ENCODE measurements at regions not wholly inside any gene's neighbourhood (a gene's known extent, or its start where the extent isn't known, plus 50 kb on each side); places are given as distances from the start of the nearest gene placed in this dataset.

GRCh38 chr11:29353833-29354232 is 663.0 kb downstream of the KCNA4 start:
- DNase-seq (ENCODE audit: low read depth): no peak

GRCh38 chr11:29352273-29352795 is 664.5 kb downstream of the KCNA4 start:
- DNase-seq (ENCODE audit: low read depth): no peak

- DNase-seq (ENCODE audit: low read depth): no peak
Measured at GRCh38 chr11:29351301-29351873, 665.4 kb downstream of the KCNA4 start.

- DNase-seq (ENCODE audit: low read depth): peak; percentile 49
Measured at GRCh38 chr11:29343465-29344333, 673.1 kb downstream of the KCNA4 start.

GRCh38 chr11:29336727-29337575 is 679.9 kb downstream of the KCNA4 start:
- DNase-seq (ENCODE audit: low read depth): no peak

- DNase-seq (ENCODE audit: low read depth): no peak
Measured at GRCh38 chr11:29334776-29335130, 682.1 kb downstream of the KCNA4 start.

- peak; percentile 73 for DNase-seq (ENCODE audit: low read depth)
Measured at GRCh38 chr11:29333993-29334775, 682.6 kb downstream of the KCNA4 start.

GRCh38 chr11:29331451-29332010 is 685.3 kb downstream of the KCNA4 start:
- no peak for DNase-seq (ENCODE audit: low read depth)

- peak; percentile 78 for DNase-seq (ENCODE audit: low read depth)
Measured at GRCh38 chr11:29328961-29329441, 687.8 kb downstream of the KCNA4 start.

- DNase-seq (ENCODE audit: low read depth): no peak
Measured at GRCh38 chr11:29327891-29328290, 688.9 kb downstream of the KCNA4 start.

- no peak for DNase-seq (ENCODE audit: low read depth)
Measured at GRCh38 chr11:29326757-29327156, 690.1 kb downstream of the KCNA4 start.

GRCh38 chr11:29324328-29324727 is 692.5 kb downstream of the KCNA4 start:
- DNase-seq (ENCODE audit: low read depth): no peak

GRCh38 chr11:29321293-29322132 is 695.3 kb downstream of the KCNA4 start:
- DNase-seq (ENCODE audit: low read depth): peak; percentile 94

GRCh38 chr11:29320196-29320595 is 696.6 kb downstream of the KCNA4 start:
- DNase-seq (ENCODE audit: low read depth): no peak

- no peak for DNase-seq (ENCODE audit: low read depth)
Measured at GRCh38 chr11:29319210-29319609, 697.6 kb downstream of the KCNA4 start.

GRCh38 chr11:29318134-29318845 is 698.5 kb downstream of the KCNA4 start:
- peak; percentile 41 for DNase-seq (ENCODE audit: low read depth)

- no peak for DNase-seq (ENCODE audit: low read depth)
Measured at GRCh38 chr11:29317694-29318093, 699.1 kb downstream of the KCNA4 start.

- no peak for DNase-seq (ENCODE audit: low read depth)
Measured at GRCh38 chr11:29315275-29315674, 701.6 kb downstream of the KCNA4 start.

- no peak for DNase-seq (ENCODE audit: low read depth)
Measured at GRCh38 chr11:29314211-29314610, 702.6 kb downstream of the KCNA4 start.

Measured in HT1080 (cell line).